Adrenal gland (tissue), 9 donors: ENCODE measurements at regions not wholly inside any gene's neighbourhood (a gene's known extent, or its start where the extent isn't known, plus 50 kb on each side); places are given as distances from the start of the nearest gene placed in this dataset.
A peak's percentile ranks its signal among the peaks of the same experiment; 100 is the strongest.

Experiments used
- DNase-seq, 7 donors: peaks; one replicate each; pipeline ENCODE4 v3.0.0-alpha.2; 2019 to 2020
- H3K27ac ChIP-seq, 5 donors: fragments of 200-600 bp; sonication (generic) in 4 of 5; 1 replicate in 3 of 5; 2 replicates in 2 of 5; pipeline versions ENCODE4 v1.5.1 to v1.8.0; 2016 to 2020; ENCODE audit warnings: mild to moderate bottlenecking in 1 of 5
- H3K27me3 ChIP-seq: fragments of 200-600 bp; 2 replicates; pipeline ENCODE4 v1.8.0; 2021
- H3K36me3 ChIP-seq, 2 donors: fragments of 200-600 bp; replicated peaks in 1 of 2; 1 replicate in 1 of 2; 2 replicates in 1 of 2; pipeline versions ENCODE4 v1.5.1 to v1.8.0; 2018 to 2022
- H3K4me1 ChIP-seq, 2 donors: fragments of 200-600 bp; replicated peaks in 1 of 2; 1 replicate in 1 of 2; 2 replicates in 1 of 2; pipeline versions ENCODE4 v1.5.1 to v1.8.0; 2018 to 2021
- H3K4me3 ChIP-seq, 4 donors: fragments of 200-600 bp; sonication (generic) in 3 of 4; one replicate each; pipeline ENCODE4 v1.5.1; 2016 to 2018
- H3K9me3 ChIP-seq, 3 donors: fragments of 200-600 bp; sonication (generic) in 1 of 3; replicated peaks in 1 of 3; 1 replicate in 2 of 3; 2 replicates in 1 of 3; pipeline versions ENCODE4 v1.5.1 to v1.8.0; 2016 to 2021
- POLR2A ChIP-seq, 2 donors: fragments of 450-650 bp; IDR thresholded peaks; one replicate each; pipeline ENCODE4 v1.6.1; 2017; ENCODE audit warnings: antibody characterized with exemption in 2 of 2, mild to moderate bottlenecking in 2 of 2, moderate library complexity in 1 of 2
- WGBS, 4 donors: extraction: QIAGEN DNeasy Blood & Tissue Kit in 2 of 4; methylation state at CpG; one replicate each; pipeline versions ENCODE4 v1.1.5 to v1.1.7; 2013 to 2017; 5-methylcytosine and 5-hydroxymethylcytosine counted together
- intact Hi-C, 2 donors: fragments of 100-400 bp; cut with DNase I; formaldehyde crosslinking; loops; one replicate each; pipeline versions ENCODE4 v1.14.1 to v1.15.0; 2022 to 2023
- TF ChIP-seq, protein P1 (sequence below), 6 experiments: fragments of 450-650 bp in 4 of 6; fragments of 200-600 bp in 2 of 6; sonication (generic) in 1 of 6; IDR thresholded peaks; 1 replicate in 5 of 6; 2 replicates in 1 of 6; pipeline versions ENCODE4 v1.5.1 to v1.8.0; 2016 to 2021; ENCODE audit warnings: antibody characterized with exemption in 6 of 6, mild to moderate bottlenecking in 2 of 6, moderate library complexity in 1 of 6
- donor health status: healthy with polysubstance abuse.
- donor health status: Bipolar disorder and iron deficiency.
- donor health status: DM: yes; HTN: yes; CAD: no.
- donor health status: DM: no; HTN: no; CAD: no.
- donor health status: DM: no; HTN: no; CAD: no.

DNA sequence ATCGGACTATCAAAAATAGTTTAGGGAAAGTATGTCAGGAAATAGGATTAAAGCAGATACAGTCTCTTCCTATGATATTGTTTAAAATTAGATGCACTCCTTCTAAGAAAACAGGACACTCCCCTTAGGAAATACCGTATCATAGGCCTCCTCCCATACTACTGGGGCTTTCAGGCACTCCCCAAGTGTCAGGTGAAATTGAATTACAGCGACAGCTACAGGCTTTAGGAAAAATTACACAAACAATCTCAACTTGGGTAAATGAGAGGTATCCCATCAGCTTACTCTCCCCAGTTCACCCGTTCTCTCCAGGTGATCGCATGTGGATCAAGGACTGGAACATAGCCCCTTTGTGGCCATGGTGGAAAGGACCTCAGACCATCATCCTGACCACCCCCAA is 110.4 kb upstream of the EPB41L4A start:
- Histone ChIP-seq H3K27me3 (no peaks in the 10 kb centered on the region), H3K27ac (no peak overlapping the region), H3K4me3 (no peak overlapping the region), H3K36me3 (no peaks in the 10 kb centered on the region), H3K9me3 (no peaks in the 10 kb centered on the region), H3K4me1 (no peaks in the 10 kb centered on the region)
- intact Hi-C loops, result no loop called here
- no peak for TF ChIP-seq POLR2A (IDR thresholded peaks at IDR 0.05)
- TF ChIP-seq, protein P1, sequence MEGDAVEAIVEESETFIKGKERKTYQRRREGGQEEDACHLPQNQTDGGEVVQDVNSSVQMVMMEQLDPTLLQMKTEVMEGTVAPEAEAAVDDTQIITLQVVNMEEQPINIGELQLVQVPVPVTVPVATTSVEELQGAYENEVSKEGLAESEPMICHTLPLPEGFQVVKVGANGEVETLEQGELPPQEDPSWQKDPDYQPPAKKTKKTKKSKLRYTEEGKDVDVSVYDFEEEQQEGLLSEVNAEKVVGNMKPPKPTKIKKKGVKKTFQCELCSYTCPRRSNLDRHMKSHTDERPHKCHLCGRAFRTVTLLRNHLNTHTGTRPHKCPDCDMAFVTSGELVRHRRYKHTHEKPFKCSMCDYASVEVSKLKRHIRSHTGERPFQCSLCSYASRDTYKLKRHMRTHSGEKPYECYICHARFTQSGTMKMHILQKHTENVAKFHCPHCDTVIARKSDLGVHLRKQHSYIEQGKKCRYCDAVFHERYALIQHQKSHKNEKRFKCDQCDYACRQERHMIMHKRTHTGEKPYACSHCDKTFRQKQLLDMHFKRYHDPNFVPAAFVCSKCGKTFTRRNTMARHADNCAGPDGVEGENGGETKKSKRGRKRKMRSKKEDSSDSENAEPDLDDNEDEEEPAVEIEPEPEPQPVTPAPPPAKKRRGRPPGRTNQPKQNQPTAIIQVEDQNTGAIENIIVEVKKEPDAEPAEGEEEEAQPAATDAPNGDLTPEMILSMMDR (IDR thresholded peaks at IDR 0.05), result peak in 2 of 6 experiments; percentile 27 to 34
- no peak for DNase-seq
- WGBS, 4 donors, result 42 to 50% (median 49%) methylated on average over 5 of the region's 5 CpGs

GRCh38 chr5:112532654-112533360 is 113.7 kb upstream of the EPB41L4A start:
- intact Hi-C loops, result no loop called here
- no peaks in the 10 kb centered on the region for H3K27me3 ChIP-seq
- no peaks in the 10 kb centered on the region for H3K4me1 ChIP-seq
- no peak for DNase-seq
- no peak overlapping the region for H3K4me3 ChIP-seq
- WGBS, 4 donors, result 71 to 77% (median 72%) methylated on average over 5 of the region's 5 CpGs
- H3K36me3 ChIP-seq, result no peaks in the 10 kb centered on the region
- H3K9me3 ChIP-seq, result no peaks in the 10 kb centered on the region
- no peak overlapping the region for H3K27ac ChIP-seq
- TF ChIP-seq, protein P1 (IDR thresholded peaks at IDR 0.05), result no peak
- no peak for TF ChIP-seq POLR2A (IDR thresholded peaks at IDR 0.05)

- DNase-seq, result no peak
- TF ChIP-seq, protein P1 (IDR thresholded peaks at IDR 0.05), result no peak
- TF ChIP-seq POLR2A (IDR thresholded peaks at IDR 0.05), result no peak
- Histone ChIP-seq H3K27ac (no peak overlapping the region), H3K4me3 (no peak overlapping the region), H3K9me3 (no peaks in the 10 kb centered on the region), H3K4me1 (no peaks in the 10 kb centered on the region), H3K36me3 (no peaks in the 10 kb centered on the region), H3K27me3 (no peaks in the 10 kb centered on the region)
- intact Hi-C loops, result no loop called here
- WGBS, 4 donors, result 0 to 75% (median 23%) methylated on average over 1 of the region's 1 CpG
Observed at GRCh38 chr5:112533362-112533761, 114.3 kb upstream of the EPB41L4A start.

GRCh38 chr5:112534067-112534583 is 115.0 kb upstream of the EPB41L4A start:
- Histone ChIP-seq H3K27ac (no peak overlapping the region), H3K27me3 (no peaks in the 10 kb centered on the region), H3K9me3 (no peaks in the 10 kb centered on the region), H3K36me3 (no peaks in the 10 kb centered on the region), H3K4me3 (no peak overlapping the region), H3K4me1 (no peaks in the 10 kb centered on the region)
- WGBS, 4 donors, result 67 to 88% (median 73%) methylated on average over 1 of the region's 1 CpG
- intact Hi-C loops, result no loop called here
- TF ChIP-seq, protein P1 (IDR thresholded peaks at IDR 0.05), result no peak
- TF ChIP-seq POLR2A (IDR thresholded peaks at IDR 0.05), result no peak
- DNase-seq, result no peak
